ENCODE measurements at regions not wholly inside any gene's neighbourhood (a gene's known extent, or its start where the extent isn't known, plus 50 kb on each side); places are given as distances from the start of the nearest gene placed in this dataset.

- DNase-seq: no peak
These were observed 63.0 kb downstream of the INSIG1 start for GRCh38 chr7:155360495-155361345.

- no peak for DNase-seq
These were observed 63.6 kb downstream of the INSIG1 start for GRCh38 chr7:155361346-155361680.

GRCh38 chr7:155361947-155362346, 64.3 kb downstream of the INSIG1 start:
- no peak for DNase-seq

- no peak for DNase-seq
These were observed 64.9 kb downstream of the INSIG1 start for GRCh38 chr7:155362380-155363145.

GRCh38 chr7:155363146-155363539, 65.5 kb downstream of the INSIG1 start:
- DNase-seq: no peak

GRCh38 chr7:155363852-155364600, 66.3 kb downstream of the INSIG1 start:
- no peak for DNase-seq

GRCh38 chr7:155365146-155365874, 67.6 kb downstream of the INSIG1 start:
- no peak for DNase-seq

- no peak for DNase-seq
These were observed 71.4 kb downstream of the INSIG1 start for GRCh38 chr7:155368894-155369600.

- DNase-seq: no peak
These were observed 72.1 kb downstream of the INSIG1 start for GRCh38 chr7:155369766-155370165.

- no peak for DNase-seq
These were observed 73.7 kb downstream of the INSIG1 start for GRCh38 chr7:155371331-155371883.

GRCh38 chr7:155371884-155372781, 74.5 kb downstream of the INSIG1 start:
- DNase-seq: peak; percentile 42

- no peak for DNase-seq
These were observed 75.2 kb downstream of the INSIG1 start for GRCh38 chr7:155372782-155373358.

- DNase-seq: no peak
These were observed 75.9 kb downstream of the INSIG1 start for GRCh38 chr7:155373359-155374273.

- no peak for DNase-seq
These were observed 76.9 kb downstream of the INSIG1 start for GRCh38 chr7:155374276-155375252.

GRCh38 chr7:155375337-155376277, 77.9 kb downstream of the INSIG1 start:
- DNase-seq: no peak

- DNase-seq: no peak
These were observed 79.6 kb downstream of the INSIG1 start for GRCh38 chr7:155377071-155377837.

Measured in hematopoietic multipotent progenitor cell treated with erythropoietin and hydrocortisone succinate and interleukin-3 and kit ligand, for 8 days (in vitro differentiated cells).